ENCODE measurements at regions not wholly inside any gene's neighbourhood (a gene's known extent, or its start where the extent isn't known, plus 50 kb on each side); places are given as distances from the start of the nearest gene placed in this dataset.

DNA sequence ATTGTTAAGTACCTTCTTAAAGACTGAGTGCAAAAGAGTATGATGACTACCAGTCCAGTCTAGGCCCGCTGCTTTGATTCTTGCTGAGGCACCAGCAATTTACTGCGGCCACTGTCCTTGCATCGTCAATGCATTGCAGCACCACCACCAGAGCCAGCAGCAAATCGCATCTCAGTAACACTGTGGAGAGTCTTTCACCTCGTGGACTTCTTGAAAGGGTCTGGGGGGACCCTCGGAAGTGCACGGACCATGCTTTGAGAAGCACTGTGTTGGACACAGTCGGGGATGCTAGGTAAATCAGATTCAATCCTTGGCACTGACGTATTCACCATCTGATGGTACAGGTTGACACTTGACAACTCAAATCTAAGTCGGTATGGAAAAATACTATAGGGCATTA, 493.6 kb downstream of the RPS24 start:
- no peak for DNase-seq (ENCODE audit: low read depth in 1 of 2, low spot score in 1 of 2)

DNA sequence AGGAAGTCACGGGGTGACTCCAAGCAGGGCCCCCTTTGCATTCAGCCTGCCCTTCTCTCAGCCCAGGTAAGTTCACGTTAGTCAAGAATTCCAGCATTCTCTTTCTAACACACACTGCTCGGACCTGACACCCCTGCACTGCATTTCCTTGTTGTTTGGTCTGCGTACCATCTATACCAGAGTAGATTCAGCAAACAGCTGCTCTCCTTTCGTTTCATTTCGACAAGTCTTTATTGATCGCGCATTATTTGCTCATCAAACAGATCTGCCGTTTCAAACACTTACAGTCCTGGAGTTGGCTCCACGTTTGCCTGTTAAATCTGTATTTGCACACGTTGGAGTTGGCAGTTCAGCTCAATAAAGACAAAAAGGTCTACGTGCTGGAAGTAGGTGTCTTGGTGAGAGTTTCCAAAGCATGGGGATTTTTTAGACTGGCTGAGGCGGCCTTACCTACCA, 495.1 kb downstream of the RPS24 start:
- DNase-seq (ENCODE audit: low read depth in 1 of 2, low spot score in 1 of 2): no peak

DNA sequence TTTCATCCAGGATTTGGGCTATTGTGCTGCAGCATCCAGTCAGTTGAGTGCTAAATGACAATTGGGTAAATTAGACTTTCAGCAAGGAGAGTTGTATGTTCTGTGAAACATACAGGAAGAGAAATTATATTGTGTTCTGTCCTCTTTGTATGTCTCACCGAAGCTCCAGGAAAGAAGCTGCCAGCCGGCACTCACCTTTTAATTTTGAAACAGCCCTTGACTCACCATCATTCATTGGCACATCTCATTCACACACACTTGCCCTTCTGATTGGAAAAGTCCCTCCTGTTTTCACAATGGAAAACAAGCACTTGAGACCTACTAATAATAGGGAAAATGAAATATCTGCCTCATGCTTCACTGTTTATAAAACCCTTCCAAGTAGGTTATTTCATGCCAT, 495.6 kb downstream of the RPS24 start:
- no peak for DNase-seq (ENCODE audit: low read depth in 1 of 2, low spot score in 1 of 2)

DNA sequence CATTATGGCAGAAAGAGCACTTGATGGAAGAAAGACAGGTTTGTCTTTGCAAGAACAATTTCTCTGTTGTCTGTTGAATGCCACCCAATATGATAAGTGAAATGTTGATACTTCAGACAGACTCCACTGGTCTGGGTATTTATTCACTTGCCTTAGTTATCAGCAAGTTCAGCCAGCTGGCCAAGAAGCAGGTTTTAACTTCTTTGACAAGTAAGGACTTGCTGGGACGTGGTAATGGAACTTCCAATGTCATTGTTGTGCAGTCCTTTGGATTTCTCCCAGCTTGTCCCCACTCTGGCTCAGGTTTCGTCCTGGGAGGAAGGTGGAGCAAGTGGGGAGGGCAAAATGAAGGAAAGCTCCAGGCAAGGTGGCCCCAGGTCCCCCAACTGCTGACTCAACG, 497.4 kb downstream of the RPS24 start:
- no peak for DNase-seq (ENCODE audit: low read depth in 1 of 2, low spot score in 1 of 2)

DNA sequence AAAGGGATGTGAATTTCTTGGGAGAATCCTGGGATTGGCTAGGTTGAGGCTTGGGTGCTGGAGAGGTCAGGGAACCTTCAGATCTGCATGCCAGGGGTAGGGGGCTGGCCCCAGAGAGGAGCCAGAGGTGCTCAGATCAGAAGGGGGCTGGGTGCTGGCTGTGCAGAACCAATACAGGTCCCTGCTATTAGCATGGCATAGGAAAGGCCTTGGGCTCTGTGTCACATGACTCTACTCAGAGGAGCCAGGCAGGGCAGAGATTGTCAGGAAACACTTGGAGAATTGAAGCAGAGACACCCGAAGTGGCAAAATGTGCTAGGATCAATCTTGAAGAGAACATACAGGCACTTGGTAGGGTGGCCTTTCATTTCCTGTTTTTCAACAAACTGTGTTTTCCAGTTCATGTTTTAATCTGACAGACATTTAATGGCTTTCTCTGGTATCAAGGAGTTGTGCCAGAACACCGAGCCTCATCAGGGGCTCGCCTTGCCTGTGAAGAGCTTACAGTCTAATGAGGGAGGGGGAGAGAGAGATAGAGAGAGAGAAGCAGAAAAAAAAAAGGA, 498.9 kb downstream of the RPS24 start:
- DNase-seq (ENCODE audit: low read depth in 1 of 2, low spot score in 1 of 2): no peak

DNA sequence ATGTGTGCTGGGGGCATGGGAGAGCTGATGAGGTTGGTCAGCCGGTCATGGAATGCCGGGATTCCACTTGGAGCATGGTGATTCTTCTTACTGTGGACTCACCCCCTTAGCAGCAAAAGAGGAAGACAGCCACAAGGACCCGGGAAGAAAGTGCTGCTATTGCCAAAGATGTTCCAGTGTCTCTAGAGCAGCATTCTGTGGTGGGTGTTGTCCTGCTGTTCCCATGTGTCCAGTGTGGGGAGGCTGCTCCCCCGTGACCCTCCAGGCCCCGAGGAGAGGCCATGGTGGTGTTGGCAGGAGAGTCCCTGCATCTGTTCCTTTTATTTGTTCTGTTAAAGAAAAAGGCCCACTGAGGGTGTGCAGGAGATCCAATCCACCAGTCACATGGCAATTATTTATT, 499.4 kb downstream of the RPS24 start:
- no peak for DNase-seq (ENCODE audit: low read depth in 1 of 2, low spot score in 1 of 2)

DNA sequence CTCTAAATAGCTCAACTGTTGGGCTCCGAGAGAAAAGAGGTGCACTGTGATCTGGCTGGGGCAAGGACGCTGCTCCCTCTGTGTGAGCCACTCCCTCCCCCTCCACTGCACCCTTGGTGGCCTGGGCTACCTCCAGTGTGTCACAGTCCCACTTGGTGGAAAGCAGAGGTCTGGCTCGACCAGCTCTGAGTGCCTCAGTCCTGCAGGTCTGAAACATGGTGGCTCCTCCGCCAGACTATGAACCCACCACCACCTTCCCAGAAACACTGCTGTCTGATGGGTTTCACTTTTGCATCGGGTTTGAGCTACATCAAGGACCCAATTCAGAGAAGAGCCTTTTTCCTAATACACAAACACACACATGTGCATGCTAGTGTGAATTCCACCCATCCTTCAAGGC, 500.1 kb downstream of the RPS24 start:
- DNase-seq (ENCODE audit: low read depth in 1 of 2, low spot score in 1 of 2): no peak

DNA sequence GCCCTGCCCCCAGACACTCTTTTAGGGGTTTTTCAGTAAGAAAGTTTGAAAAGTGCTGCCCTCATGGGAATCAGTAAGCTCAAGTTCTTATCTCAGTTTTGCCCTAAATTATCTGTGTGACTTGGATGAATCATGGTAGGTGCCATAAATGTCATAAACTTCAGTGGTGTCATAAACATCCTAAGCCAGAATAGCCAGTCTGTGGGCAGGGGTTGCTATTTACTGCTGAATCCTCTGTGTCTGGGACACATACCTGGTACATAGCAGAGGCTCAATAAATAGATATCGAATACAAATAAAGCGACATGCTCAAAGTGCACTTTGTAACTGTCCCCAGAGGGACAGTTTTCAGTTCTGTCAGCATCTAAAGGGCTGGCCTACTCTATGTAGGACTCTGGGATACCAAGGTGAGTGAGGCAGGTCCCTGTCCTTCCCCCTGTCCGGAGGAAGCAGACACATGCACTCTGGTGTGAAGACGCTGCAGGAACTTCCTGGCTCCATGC, 502.1 kb downstream of the RPS24 start:
- DNase-seq (ENCODE audit: low read depth in 1 of 2, low spot score in 1 of 2): no peak

DNA sequence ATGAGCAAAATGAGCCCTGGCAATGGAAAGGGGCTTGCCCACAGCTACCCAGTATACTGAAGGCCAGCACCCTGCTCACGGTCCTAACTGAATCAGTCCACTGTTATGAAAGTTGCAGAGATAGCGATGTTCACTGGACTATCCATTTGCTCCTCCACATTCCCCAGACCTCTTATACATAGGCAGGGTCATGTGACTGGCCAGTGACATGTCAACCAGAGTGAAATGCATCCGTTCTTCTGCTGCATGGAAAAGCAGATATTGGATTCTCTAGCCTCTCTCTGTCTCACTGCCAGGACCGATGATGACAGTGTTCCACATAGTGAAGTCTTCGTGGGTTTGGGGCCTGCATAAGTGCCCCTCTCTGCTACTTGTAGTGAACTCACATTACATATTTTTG, 503.4 kb downstream of the RPS24 start:
- DNase-seq (ENCODE audit: low read depth in 1 of 2, low spot score in 1 of 2): no peak

DNA sequence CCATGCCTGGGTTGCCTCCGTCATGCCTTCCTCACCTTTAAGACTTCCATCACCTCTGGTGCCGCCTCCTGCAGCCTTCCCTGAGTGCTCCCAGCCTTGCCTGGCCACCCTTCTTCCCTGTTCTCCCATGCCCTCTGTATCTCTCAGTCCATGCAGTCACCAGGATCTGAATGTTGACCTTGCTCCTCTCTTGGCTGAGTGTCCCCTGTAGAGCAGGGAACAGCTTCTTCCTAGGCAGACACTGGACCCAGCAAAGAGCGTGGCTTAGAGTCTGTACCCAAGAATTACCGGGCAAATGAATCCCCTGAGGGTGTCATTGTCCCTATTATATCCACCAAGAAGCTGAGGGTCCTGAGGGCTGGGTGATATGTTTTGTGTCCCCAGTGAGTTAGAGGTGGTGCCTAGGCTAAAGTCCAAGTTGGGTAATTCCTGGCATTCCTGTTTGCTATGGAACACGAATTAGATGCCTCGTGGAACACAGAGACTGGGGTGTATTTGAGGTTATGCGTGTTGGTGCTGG, 505.6 kb downstream of the RPS24 start:
- DNase-seq (ENCODE audit: low read depth in 1 of 2, low spot score in 1 of 2): no peak

DNA sequence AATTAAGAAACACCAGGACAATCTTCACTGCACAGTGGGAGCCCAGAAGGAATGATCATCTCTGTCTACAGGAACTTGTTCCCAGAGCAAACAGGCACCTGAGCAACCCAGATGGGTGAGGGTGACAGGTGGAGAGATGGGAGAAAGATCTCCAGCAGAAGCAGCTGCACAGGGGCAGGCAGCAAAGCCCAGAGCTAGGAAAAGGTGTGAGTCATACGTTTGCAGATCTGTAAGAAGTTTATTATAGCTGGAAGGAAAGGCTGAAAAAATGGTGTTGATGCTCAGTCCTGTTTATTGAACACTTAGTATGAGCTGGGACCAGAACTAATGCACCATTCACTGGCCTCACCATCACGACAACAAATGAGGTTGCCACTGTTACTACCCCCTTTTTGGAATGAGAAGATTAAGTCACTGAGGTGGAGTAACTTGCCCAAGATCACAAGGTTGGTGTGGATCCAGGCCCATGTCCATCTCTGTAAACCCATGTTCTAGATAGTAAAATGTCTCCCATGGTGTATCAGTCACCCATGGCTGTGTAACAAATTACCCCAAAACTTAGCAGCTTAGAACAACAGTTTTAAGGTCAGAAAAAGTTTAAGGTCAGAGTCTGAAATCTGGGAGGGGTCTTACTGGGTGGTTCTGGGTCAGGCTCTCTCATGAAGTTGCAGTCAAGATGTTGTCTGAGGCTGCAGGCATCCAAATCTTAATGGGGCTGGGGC, 506.9 kb downstream of the RPS24 start:
- DNase-seq (ENCODE audit: low read depth in 1 of 2, low spot score in 1 of 2): no peak

DNA sequence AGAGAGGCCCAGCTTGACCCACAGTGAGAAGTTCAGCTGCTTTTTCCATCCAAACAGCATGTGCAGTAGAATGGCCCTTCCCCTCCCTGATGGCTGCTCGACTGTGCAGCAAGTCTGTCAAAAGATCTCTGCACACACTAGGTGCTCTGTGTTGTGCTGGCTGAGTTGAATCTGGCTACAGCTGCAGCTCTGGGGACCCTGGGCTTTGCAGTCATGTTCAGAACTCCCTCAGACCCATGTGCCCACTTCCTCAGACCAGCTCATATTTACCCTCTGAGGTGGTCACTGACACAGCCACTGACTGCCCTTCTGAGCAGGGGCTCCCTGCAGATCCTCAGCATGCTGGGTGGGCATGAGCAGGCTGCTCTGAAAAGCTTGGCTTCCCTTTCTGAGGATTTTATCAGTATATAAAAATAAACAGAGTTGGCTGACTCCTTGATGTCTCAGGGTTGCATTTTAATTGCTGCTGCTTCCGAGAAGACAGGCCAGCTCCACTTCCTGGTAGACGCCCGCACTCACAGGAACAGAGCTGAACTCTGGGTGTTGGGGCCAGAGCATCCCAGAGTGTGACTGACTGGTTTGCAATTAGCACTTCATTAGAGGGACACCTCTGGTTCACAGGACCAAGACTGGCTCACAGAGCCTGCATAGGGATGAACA, 507.9 kb downstream of the RPS24 start:
- no peak for DNase-seq (ENCODE audit: low read depth in 1 of 2, low spot score in 1 of 2)

DNA sequence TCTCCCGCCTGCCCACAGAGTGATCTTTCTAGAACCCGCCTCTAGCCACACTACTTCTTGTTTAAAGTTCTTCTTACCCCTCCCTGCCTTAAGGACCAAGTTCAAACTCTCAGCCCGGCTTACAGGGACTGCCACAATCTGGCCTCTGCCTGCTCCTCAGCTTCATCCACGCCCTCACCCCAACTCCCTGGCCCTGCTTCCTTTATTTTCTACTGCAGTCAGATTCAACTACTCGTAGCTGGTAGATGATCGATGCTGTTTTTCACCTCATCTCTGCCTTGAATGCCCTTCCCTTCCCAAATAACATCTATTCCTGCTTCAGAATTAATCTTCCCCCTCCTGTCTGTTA, 508.5 kb downstream of the RPS24 start:
- DNase-seq (ENCODE audit: low read depth in 1 of 2, low spot score in 1 of 2): no peak

DNA sequence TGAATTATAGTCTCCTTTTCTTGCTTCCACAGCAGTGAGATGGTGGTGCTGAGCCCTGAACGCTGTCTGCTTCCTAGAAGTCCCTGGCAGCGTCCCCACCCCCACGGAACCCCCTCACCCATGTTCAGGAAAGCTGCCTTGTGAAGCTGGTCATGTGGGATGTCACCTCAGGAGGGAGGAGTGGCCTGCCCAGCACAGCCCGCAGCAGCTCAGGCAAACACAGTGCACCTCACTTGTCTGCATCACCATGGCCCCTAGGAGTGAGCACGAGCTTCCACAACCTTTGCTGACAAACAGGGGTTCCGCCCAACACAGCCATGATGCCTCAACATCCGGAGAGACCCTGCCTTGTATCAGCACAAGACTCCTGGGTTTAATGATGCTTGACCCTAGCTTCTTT, 508.9 kb downstream of the RPS24 start:
- no peak for DNase-seq (ENCODE audit: low read depth in 1 of 2, low spot score in 1 of 2)

DNA sequence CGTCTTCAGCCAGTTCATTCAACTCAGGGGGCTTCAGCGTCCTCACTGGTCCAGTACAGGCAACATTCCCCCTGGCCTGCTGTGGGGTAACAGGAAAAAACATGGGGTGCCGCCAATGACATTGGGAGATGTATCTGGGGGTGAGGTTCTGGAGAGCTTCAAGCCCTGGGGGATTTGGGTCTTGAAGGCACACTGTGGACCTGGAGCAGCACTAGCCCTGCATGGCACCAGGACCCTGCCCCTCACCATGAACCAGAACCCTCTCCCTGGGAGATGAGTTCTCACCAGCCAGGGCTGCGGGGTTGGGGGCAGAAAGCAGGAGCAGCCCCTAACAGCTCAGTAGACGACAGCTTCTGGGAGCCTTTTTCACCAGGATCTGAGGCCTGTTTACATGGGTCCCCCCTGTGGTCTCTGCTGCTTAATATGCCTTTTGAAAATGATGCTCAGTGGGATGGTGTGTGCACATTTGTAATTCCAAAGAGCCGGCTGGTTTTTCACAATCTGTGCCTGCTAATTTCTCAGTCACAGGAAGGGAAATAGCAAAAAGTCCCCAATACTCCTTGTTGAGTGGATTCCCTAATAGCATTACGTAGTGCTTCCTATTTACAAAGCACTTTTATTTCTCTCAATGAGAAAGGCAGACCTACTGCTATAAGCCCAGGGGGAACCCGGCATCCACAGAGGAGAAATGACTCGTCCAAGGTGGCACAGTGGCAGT, 509.5 kb downstream of the RPS24 start:
- DNase-seq (ENCODE audit: low read depth in 1 of 2, low spot score in 1 of 2): no peak

DNA sequence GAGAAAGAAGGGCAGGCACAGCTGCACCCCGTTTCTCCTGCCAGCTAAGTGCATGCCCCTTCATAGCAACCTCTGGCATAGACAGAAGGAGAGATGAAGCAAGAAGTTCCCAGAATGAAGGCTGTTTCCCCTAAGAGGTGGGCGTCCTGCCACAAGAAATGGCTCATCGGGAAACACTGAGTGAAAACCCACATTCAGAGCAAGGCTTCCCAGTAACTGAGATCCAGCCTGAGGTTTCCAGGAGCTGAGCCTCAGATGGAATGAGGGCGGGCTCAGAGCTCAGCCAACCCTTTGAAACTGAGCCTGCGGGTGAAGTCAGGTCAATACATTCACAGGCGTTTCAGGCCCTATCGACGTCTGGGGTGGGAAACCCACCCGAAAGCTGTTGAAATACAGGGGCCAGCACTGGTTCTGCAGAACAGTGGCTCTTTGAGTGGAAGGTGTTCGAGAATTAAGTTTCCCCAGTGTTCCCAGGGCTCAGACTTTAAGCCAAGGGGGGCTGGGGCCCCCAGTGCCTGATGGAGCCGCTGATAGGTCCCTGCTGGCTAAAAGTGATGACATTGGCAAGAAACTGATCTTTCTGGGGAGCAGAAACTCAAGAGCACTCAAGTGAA, 510.2 kb downstream of the RPS24 start:
- no peak for DNase-seq (ENCODE audit: low read depth in 1 of 2, low spot score in 1 of 2)

DNA sequence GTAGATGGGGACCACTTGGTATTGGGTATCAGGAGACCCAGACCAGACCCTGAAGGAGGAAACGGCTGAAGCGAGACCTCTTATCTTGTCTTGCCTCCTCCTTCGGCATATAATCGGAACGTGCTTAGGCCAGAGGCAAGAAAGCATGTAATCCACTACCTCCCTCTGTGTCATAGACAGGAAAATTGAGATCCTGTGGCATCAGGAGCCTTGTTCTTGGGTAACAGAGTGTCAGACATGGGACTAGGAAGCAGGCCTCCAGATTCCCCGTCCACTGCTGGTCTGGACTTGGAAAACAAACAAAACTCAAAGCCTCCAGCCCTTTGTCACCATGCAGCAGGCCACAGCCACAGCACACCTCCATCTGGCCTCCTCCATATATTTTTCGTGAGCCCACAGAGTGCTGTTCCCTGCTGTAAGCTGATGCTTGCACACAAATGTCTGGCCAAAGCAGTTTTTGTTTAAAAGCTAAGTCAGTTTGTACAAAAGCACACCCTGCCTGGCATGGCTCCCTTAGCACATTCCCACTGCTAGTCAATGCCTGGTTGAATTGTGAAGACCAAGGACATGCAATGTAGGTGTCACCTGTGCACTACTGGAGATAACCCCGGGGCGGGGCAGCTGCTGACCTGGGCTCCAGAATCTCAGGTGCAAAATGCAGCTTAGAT, 510.9 kb downstream of the RPS24 start:
- DNase-seq (ENCODE audit: low read depth in 1 of 2, low spot score in 1 of 2): no peak

DNA sequence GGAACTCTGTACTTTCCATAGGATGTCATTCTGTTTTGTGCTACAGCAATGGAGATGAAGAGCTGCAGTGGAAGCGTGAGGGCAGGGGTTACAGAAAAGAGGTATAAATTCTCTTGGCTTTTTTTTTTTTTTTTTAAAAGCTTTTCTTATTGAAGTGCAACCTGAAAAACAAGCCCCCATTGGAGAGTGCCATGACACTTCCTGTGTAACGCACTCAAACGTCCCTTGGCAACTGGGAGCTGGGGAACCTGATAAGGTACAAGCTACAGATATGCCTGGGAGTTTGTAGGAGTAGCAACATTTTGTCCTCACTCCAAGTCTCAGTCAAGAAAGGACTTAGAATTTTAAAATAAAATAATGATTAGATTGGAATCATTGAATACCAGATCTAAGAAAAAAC, 512.1 kb downstream of the RPS24 start:
- DNase-seq (ENCODE audit: low read depth in 1 of 2, low spot score in 1 of 2): no peak

DNA sequence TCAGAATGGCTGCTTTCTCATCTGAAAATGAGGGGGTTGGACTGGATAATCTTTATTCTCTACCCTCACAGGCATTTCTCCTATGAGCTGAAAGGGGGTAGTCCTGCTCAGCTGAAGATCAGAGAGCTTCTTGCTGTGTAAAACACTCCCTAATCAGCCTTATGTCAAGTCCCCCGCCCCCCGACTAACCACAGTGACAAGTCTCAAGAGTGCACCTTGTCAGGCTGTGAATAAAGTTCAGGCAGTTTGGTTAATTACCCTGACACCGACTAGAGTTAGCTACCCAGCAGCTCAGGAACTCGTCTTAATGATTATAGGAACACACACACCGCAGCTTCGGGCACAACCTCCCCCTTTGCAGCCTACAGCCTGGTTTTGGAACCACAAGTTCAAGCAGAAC, 513.7 kb downstream of the RPS24 start:
- DNase-seq (ENCODE audit: low read depth in 1 of 2, low spot score in 1 of 2): no peak

DNA sequence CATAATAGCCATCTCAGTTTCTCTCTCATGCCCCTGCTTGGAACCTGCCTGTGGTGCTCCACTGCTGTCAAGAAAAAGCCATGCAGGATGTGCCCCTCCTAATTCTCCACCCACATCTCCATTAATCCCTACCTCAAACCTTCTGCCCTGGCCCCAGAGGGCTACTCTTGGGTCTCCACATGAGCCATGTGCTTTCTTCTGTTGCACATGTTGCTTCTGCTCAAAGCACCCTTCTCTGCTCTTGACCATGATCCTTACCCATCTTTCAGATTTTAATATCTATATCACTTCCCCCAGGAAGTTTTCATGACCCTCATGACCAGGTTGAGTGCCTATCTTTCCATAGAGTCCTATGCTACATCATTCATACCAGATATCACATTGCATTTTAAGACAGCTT, 514.2 kb downstream of the RPS24 start:
- no peak for DNase-seq (ENCODE audit: low read depth in 1 of 2, low spot score in 1 of 2)

DNA sequence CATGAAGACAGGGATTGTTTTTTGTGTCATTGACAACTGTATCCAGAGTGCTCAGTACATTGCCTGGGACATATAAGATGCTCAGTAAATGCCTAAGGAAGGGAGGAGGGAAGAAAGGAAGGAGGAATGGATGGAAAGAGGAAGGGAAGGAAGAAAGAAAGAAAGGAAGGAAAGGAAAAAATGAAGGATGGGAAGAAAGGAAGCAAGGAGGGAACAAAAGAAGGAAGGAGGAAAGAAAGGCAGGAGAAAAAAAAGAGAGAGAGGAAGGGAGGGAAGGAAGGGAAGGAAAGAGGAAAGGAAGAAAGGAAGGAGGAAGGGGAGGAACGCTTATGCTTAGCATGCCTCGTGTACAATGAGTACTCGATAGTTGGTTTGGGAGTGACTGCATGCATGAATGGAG, 514.7 kb downstream of the RPS24 start:
- DNase-seq (ENCODE audit: low read depth in 1 of 2, low spot score in 1 of 2): no peak

All from activated T-helper 1 cell treated with anti-CD3 and anti-CD28 coated beads, Interleukin-2, amount 50 U/mL, for 16 hours (primary cell).